ENCODE measurements at regions not wholly inside any gene's neighbourhood (a gene's known extent, or its start where the extent isn't known, plus 50 kb on each side); places are given as distances from the start of the nearest gene placed in this dataset.

GRCh38 chr6:14258695-14259593, 141.4 kb downstream of the CD83 start:
- no peak for DNase-seq

DNA sequence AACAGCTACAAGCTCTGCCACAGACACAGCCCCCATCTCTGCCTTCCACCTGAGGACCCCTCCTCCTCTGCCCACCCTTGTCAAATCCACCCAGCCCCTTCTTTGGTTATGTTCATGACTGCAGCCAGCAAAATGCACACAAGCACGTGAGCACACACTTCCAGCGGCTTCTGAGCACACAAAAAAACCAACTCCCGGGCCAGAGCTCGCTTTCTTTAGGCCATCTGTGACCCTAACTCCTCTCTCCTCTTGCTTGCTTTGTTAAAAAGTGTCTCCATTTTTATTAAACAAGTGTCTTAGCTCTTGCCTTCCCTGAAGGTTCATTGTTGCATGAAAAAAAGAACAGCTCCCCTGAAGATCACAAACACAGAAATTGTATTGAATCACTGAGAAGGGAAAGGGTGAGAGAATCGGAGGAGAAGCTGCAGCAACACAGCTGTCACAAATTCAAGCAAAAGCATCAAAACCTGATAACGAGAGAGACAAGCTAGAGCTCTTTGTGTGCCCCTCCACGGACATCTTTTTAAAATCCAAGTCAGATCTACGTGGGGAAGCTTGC, 142.1 kb downstream of the CD83 start:
- DNase-seq = no peak

- DNase-seq = no peak
These were observed 143.3 kb downstream of the CD83 start for GRCh38 chr6:14260839-14261238.

GRCh38 chr6:14263881-14264424, 146.4 kb downstream of the CD83 start:
- DNase-seq = no peak

DNA sequence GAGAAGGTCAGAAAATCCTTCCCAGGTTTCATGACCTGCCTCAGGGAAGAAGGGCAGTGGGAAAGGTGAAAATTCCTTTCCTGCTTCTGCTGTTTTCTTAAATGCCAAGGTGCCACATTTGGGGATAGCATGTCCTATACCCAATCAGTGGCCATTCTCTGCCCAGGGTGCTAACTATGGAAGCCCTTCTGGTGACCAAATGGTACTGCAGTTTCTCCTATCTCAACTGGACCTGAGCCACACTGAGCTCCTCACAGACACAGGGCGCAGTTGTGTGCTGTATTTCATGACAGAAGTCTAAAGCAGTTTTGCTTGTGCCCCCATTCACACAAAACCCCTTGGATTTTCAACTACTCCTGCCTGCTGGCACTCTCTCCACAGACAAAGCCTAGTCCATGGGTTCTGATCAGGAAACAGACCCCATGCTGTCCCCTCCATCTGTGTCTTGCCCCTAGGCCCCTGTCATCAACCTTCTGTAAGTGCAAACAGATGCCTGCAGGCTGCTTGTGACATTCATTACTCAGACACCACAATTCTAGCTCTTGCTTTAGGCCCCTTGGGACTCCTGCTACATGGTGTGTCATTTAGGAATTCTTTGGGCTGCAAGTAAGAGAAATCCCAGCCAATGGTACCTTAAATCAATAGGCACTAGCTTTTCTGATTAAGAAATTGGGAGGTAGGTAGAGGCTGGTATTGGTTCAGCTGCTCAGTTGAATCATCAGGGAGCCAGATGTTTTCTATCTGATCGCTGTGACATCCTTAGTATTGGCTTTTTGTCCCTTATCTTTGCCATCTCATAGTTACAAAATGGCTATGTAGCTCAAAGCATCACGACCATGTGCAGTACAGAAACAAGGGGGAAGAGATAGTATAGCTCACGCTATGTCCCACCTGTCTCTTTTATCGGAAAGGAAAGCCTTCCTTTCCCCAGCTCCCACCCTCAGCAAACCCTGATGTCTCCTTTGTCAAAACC, 147.8 kb downstream of the CD83 start:
- no peak for DNase-seq

- DNase-seq = no peak
These were observed 148.7 kb downstream of the CD83 start for GRCh38 chr6:14266266-14266665.

- no peak for DNase-seq
These were observed 150.5 kb downstream of the CD83 start for GRCh38 chr6:14267885-14268660.

DNA sequence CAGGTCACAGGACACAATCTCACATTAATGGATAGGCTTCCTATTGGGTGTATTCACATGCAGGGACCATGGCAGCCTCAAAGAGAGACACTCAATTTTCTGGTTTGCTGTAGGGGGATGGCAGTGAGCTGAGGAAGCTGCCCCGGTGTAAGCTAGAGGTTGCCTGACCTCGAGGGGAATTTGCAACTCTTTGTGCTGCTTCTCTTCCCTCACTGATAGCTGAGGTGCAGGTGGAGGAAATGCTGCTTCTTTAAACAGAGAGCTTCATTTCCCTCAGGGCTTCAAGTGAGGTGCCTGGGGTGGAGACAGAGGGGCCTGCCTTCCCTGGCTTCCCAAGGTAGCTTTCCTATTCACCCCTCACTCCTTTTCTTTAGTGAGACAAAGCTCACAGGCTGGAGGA, 151.9 kb downstream of the CD83 start:
- no peak for DNase-seq

GRCh38 chr6:14270142-14270893, 152.7 kb downstream of the CD83 start:
- no peak for DNase-seq

DNA sequence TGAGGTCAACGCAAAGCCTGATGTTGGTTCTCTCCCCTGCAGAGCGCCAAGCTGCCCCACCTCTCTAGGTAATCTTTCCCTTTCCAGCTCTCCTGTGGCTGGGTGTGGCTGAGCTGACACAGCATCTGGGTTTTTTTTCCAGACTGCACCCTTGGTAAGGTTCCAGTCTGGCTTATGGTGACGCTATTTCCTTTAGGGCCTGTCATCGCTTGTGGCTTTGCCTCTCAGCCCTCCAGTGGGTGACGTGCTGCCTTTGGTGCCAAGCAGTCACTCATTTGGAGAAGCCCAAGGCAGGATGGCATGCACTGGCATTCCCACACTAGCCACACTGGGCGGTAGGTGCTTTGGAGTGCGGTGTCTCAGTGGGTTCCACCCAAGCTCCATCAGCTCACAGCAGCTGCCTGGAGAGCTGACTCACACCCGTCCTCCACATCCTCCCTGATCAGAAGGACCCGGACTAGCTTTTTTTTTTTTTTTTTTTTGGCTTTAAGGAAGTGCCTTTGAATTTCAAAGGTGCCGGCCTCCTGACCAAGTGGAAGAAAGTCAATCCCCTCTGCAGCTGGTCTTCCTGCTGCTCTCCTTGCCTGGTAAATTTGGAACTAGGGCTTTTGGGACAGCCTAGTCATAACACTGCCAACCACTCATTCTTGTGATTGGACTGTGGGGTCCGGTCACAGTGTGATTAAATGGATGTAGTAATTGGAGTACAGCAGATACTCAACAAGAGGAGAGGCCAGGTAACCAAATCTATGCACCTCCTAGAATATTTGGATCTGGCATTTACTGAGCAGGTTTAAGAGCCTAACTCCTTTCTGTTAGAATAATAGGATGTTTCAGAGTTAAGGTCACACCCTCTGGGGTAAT, 153.6 kb downstream of the CD83 start:
- peak; percentile 59 for DNase-seq

DNA sequence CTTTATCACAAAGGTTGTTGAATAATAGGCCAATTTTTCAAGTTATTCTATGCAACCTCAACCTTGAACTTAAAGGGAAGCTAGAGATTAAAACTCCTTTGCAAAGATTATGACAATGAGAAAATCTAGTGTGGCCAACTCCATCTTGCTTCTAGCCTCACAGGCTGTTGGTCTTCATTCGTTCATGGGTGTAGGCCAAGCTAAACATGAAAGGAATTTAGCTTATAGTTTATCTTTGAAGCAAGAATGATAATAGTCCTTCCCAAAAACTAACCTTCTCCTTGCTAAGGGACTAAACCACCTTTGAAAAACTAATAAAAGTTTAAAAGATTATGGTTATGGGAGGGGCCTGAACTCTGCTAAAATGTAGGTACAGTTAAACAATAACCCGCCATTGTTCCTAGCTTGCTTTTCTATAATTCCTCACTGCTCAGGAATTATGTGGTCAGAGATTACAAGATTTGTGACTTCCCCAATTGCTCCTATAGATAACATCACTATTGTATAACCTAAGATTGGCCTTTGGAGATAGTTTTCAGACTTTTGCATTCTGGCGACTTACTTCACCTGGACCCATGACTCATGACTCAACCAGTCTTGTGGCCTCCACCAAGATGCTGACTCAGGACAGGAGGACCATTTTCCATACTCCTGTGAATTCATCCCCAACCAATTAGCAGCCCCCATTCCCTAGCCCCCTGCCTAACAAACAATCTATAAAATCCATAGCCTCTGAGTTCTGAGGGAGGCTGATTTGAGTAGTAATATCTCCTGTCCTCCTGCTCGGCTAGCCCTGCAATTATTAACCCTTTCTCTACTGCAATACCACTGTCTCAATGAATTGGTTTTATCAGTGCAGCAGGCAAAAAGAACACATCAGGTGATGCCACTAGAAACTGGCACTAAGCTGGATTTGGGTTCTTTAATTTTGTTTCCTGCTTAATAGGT, 154.5 kb downstream of the CD83 start:
- peak; percentile 39 for DNase-seq

DNA sequence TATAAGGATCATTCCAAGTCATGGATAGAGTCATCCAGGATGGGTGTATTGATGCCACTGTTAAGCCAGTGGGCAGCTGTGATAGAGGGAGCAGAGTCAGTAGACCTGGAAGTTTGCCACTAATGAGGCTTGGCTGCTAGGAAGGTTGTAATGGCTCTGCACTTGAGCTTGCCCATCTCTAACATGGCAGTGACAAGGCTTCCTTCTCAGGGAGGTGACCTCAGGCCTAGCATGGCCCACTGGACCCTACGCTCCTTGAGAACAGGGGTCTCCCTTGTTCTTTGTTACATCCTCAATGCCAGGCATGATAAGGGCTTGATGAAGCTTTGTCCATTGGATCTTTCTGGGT, 155.1 kb downstream of the CD83 start:
- DNase-seq = no peak

GRCh38 chr6:14273191-14273590, 155.6 kb downstream of the CD83 start:
- no peak for DNase-seq

GRCh38 chr6:14274016-14274415, 156.4 kb downstream of the CD83 start:
- DNase-seq = no peak

DNA sequence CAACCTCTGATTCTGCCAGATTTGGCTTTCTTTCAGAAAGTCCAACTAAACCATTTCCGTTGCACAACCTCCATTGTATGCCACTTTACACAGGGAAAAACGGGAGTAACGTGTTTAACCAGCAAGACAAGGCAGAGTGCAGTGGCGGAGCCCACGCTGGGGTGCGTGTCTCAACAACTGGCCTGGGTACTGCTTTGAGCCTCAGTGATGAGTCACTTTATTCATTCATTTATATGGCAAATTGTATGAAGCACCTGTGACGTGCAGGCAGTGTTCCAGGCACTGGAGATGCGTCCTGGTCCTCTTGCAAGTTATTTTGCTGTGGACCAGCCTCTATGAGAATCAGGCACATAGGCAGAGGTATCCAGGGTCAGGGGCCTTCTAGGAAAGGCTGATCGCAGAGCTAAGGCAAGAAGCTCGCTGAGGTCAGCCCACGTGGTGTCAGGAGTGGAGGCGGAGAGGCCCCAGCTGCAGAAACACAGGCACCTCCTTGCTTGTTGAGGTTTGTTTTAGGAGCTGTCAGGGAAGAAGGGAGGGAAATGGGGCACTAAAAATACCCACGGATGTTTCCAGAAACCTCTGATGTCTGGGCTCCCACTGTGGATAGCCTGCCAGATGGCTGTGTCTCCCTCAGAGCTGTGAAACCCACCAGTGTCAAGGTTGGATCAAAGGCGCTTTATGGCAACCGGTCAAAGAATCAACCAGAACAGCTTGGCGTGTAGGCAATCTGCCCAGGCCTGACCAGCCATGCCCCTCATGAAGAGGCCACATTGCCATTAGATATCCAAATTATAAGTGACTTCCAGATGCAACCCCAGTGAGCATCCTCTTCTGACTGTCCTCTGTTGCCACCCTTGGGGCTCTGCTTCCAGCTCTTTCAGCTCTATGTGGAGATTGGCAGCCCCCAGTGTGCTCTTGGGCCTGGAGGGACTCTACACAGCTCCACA, 157.2 kb downstream of the CD83 start:
- no peak for DNase-seq

DNA sequence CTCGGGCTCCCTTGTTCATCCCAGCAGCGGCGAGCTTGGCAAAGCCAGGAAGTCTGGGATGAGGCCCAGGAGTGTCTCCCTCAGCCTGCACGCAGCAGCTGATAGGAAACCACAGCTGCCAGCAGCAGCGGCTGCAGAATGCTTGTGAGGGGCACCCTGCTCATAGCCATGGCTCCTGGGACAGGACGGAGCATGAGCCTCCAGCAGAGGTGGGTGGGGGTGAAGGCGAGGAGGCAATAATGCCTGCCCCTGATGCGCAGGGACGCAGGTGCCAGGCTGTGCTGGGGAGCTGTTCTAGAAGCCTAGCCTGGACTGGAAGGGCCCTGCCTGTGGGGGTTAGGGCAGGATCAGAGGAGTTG, 157.9 kb downstream of the CD83 start:
- peak; percentile 23 for DNase-seq

DNA sequence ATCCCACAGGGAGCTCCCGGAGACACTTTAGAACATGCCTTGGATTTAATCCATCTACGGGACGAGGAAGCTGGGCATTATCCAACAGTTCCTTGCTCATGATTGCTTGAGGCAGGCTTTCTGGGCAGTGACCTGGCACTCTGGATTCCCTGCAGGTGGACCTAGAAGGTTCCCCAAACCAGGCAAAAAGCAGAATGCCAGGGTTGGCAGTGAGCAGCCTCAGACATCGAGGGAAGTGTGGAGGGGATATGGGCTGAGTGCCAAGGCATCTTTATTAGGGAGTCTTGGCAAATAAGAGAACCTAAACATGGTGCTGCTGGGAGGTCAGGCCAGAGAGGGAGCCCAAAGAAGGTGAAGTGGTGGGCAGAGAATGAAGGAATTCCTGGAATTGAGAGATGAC, 158.5 kb downstream of the CD83 start:
- no peak for DNase-seq

- no peak for DNase-seq
These were observed 159.3 kb downstream of the CD83 start for GRCh38 chr6:14276667-14277404.

Data from fibroblast of skin of right quadriceps (primary cell).